ENCODE measurements at regions not wholly inside any gene's neighbourhood (a gene's known extent, or its start where the extent isn't known, plus 50 kb on each side); places are given as distances from the start of the nearest gene placed in this dataset.

GRCh38 chr20:12458241-12458640 is 540.5 kb downstream of the BTBD3 start:
- Histone ChIP-seq H3K9me3 (replicated peaks in 1 of 2; ENCODE audit: control insufficient read depth in 1 of 2, insufficient read depth in 1 of 2, low read length in 2 of 2) (no peaks in the 10 kb centered on the region), H3K27me3 (ENCODE audit: control insufficient read depth in 2 of 2, insufficient read depth in 2 of 2, low read length in 2 of 2) (no peaks in the 10 kb centered on the region), H3K36me3 (replicated peaks in 1 of 2; ENCODE audit: control insufficient read depth in 1 of 2, insufficient read depth in 2 of 2, low read length in 2 of 2) (no peaks in the 10 kb centered on the region), H2AFZ (ENCODE audit: insufficient read depth, low read depth, low read length, poor library complexity, severe bottlenecking) (no peak overlapping the region), H3K27ac (ENCODE audit: low read depth in 1 of 2, low read length in 2 of 2) (no peak overlapping the region), H4K20me1 (ENCODE audit: insufficient read depth, low read length) (no peaks in the 10 kb centered on the region), H3K9ac (ENCODE audit: insufficient read depth, low read length, poor library complexity, severe bottlenecking) (no peak overlapping the region), H3K4me1 (ENCODE audit: control insufficient read depth in 1 of 2, insufficient read depth in 2 of 2, low read length in 2 of 2) (no peaks in the 10 kb centered on the region), H3K79me2 (ENCODE audit: insufficient read depth, low read length) (no peaks in the 10 kb centered on the region), H3K4me2 (replicated peaks; ENCODE audit: extremely low read depth, low read length, poor library complexity, severe bottlenecking) (no peak overlapping the region), H3K4me3 (replicated peaks in 1 of 3; ENCODE audit: low read depth in 2 of 3, low read length in 3 of 3) (no peak overlapping the region)
- TF ChIP-seq CTCF (IDR thresholded peaks at IDR 0.05), result no peak
- Mint-ChIP-seq H3K27me3 (ENCODE audit: low read depth in 3 of 3) (no peaks in the 10 kb centered on the region), H3K27ac (no peak overlapping the region), H3K4me3 (no peak overlapping the region), H3K36me3 (no peaks in the 10 kb centered on the region), H3K4me1 (no peaks in the 10 kb centered on the region), H3K9me3 (peaks cover under 1 to 10% (median 3%) of the 10 kb centered on the region in 7 donors)
- no peak for DNase-seq
- intact Hi-C loops (cut with micrococcal nuclease), result no loop called here

GRCh38 chr20:12464036-12464435 is 544.7 kb upstream of the SPTLC3 start:
- Histone ChIP-seq H3K79me2 (ENCODE audit: insufficient read depth, low read length) (no peaks in the 10 kb centered on the region), H3K4me2 (replicated peaks; ENCODE audit: extremely low read depth, low read length, poor library complexity, severe bottlenecking) (no peak overlapping the region), H3K27ac (ENCODE audit: low read depth in 1 of 2, low read length in 2 of 2) (no peak overlapping the region), H3K9ac (ENCODE audit: insufficient read depth, low read length, poor library complexity, severe bottlenecking) (no peak overlapping the region), H4K20me1 (ENCODE audit: insufficient read depth, low read length) (no peaks in the 10 kb centered on the region), H2AFZ (ENCODE audit: insufficient read depth, low read depth, low read length, poor library complexity, severe bottlenecking) (no peak overlapping the region), H3K4me3 (replicated peaks in 1 of 3; ENCODE audit: low read depth in 2 of 3, low read length in 3 of 3) (no peak overlapping the region), H3K36me3 (replicated peaks in 1 of 2; ENCODE audit: control insufficient read depth in 1 of 2, insufficient read depth in 2 of 2, low read length in 2 of 2) (no peaks in the 10 kb centered on the region), H3K27me3 (ENCODE audit: control insufficient read depth in 2 of 2, insufficient read depth in 2 of 2, low read length in 2 of 2) (no peaks in the 10 kb centered on the region), H3K4me1 (ENCODE audit: control insufficient read depth in 1 of 2, insufficient read depth in 2 of 2, low read length in 2 of 2) (no peaks in the 10 kb centered on the region), H3K9me3 (replicated peaks in 1 of 2; ENCODE audit: control insufficient read depth in 1 of 2, insufficient read depth in 1 of 2, low read length in 2 of 2) (peaks cover 0 to 7% of the 10 kb centered on the region in 2 donors)
- TF ChIP-seq CTCF (IDR thresholded peaks at IDR 0.05), result no peak
- H3K4me3 Mint-ChIP-seq, result no peak overlapping the region
- peaks cover under 1 to 11% (median 5%) of the 10 kb centered on the region in 7 donors for H3K9me3 Mint-ChIP-seq
- H3K36me3 Mint-ChIP-seq, result no peaks in the 10 kb centered on the region
- intact Hi-C loops (cut with micrococcal nuclease), result no loop called here
- WGBS (ENCODE audit: insufficient coverage), result 100% methylated on average over 2 of the region's 3 CpGs
- H3K27ac Mint-ChIP-seq, result no peak overlapping the region
- DNase-seq, result no peak
- H3K4me1 Mint-ChIP-seq, result no peaks in the 10 kb centered on the region
- H3K27me3 Mint-ChIP-seq (ENCODE audit: low read depth in 3 of 3), result peaks cover 0 to 2% (median 0%) of the 10 kb centered on the region in 3 donors

Measured in CD14-positive monocyte (primary cell).